Breast epithelium (tissue), 3 donors: ENCODE measurements at regions not wholly inside any gene's neighbourhood (a gene's known extent, or its start where the extent isn't known, plus 50 kb on each side); places are given as distances from the start of the nearest gene placed in this dataset.

ENCODE experiments used
- POLR2A ChIP-seq: fragments of 450-650 bp; IDR thresholded peaks from one replicate; pipeline ENCODE4 v1.6.1; 2016; ENCODE audit warnings: antibody characterized with exemption, mild to moderate bottlenecking, moderate library complexity
- TF ChIP-seq, protein P1 (sequence below), 3 donors: fragments of 450-650 bp; IDR thresholded peaks; one replicate each; pipeline ENCODE4 v1.5.1; 2016 to 2017; ENCODE audit warnings: antibody characterized with exemption in 3 of 3, mild to moderate bottlenecking in 3 of 3, moderate library complexity in 3 of 3

DNA sequence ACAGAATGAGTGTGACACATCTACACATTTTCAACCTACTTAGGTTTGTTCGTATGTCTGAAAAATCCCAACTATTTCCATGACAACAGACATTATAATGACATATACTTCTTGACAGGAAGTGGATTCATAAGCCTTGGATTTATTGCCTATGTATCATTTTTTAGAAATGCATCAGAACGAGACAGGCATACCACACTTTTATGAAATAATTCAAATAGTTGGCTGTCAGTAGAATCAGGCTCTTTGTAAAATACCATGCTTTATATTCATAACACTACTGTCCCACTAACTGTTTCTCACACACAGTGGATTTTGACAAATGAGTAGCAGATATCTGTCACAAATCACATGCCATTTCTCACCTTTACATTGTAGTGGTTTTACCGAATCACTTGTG is 173.2 kb downstream of the BEND2 start:
- TF ChIP-seq, protein P1, sequence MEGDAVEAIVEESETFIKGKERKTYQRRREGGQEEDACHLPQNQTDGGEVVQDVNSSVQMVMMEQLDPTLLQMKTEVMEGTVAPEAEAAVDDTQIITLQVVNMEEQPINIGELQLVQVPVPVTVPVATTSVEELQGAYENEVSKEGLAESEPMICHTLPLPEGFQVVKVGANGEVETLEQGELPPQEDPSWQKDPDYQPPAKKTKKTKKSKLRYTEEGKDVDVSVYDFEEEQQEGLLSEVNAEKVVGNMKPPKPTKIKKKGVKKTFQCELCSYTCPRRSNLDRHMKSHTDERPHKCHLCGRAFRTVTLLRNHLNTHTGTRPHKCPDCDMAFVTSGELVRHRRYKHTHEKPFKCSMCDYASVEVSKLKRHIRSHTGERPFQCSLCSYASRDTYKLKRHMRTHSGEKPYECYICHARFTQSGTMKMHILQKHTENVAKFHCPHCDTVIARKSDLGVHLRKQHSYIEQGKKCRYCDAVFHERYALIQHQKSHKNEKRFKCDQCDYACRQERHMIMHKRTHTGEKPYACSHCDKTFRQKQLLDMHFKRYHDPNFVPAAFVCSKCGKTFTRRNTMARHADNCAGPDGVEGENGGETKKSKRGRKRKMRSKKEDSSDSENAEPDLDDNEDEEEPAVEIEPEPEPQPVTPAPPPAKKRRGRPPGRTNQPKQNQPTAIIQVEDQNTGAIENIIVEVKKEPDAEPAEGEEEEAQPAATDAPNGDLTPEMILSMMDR (IDR thresholded peaks at IDR 0.05): no peak
- TF ChIP-seq POLR2A: no peak
